RKO (cell line): ENCODE measurements at regions not wholly inside any gene's neighbourhood (a gene's known extent, or its start where the extent isn't known, plus 50 kb on each side); places are given as distances from the start of the nearest gene placed in this dataset.
"Not testable (repeated sequence)": the region's sequence is repeated elsewhere in the genome, so short reads cannot be mapped to it uniquely, and the experiment has no call there.

Experiments used
- DNase-seq: peaks from one replicate; pipeline ENCODE4 v3.0.0-alpha.2; 2016; ENCODE audit warnings: low spot score

DNA sequence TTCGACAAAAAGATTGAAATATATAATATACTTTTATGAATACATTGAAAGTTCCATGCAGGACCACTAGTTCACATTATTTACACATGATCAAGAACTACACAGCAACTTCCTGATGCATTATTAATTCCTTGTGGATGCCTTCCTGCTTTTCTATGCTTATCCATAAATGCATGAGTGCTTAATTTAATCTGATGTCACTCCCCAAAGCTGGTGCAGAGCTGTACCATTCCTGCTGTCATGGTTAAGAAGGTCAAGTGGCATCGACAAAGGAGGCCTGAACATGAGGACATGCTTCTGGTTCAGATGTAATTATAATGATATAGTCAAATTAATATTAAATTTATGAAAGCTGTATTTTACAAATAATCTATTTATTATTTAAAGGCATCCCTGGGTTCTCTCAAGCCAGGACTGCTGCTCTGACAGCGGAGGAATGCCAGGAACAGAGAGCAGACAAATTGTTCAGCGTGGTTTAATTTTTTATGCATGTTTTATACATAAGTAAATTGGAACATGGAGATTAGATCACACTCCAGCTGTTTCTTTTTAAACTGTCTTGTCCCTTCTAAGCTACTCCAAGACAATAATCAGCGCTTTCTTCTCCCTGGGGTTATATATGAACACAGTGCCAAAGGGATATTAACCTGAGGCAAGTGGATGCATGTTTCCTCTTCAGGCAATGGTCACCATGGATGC, 307.3 kb upstream of the CNTNAP5 start:
- no peak for DNase-seq

GRCh38 chr2:123720760-123721159, 304.3 kb upstream of the CNTNAP5 start:
- DNase-seq: no peak

DNA sequence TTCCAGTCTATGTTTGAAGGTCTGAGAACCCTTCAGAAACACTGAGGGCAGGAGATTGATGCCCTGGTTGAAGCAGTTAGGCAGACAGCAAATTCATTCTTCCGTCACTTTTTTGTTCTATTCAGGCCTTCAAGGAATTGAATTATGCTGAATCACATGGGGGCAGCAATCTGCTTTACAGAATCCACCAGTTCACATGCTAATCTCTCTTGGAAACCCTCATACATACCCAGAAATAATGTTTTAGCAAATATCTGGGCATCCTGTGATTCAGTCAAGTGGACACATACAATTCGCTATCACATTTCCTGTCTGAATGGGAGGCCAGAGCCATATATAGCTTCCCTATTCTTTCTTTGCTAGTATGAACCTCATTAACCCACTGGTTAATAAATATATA, 301.4 kb upstream of the CNTNAP5 start:
- no peak for DNase-seq

- DNase-seq: no peak
These were observed 292.5 kb upstream of the CNTNAP5 start for GRCh38 chr2:123732563-123732962.

- no peak for DNase-seq
These were observed 287.7 kb upstream of the CNTNAP5 start for GRCh38 chr2:123737371-123737770.

DNA sequence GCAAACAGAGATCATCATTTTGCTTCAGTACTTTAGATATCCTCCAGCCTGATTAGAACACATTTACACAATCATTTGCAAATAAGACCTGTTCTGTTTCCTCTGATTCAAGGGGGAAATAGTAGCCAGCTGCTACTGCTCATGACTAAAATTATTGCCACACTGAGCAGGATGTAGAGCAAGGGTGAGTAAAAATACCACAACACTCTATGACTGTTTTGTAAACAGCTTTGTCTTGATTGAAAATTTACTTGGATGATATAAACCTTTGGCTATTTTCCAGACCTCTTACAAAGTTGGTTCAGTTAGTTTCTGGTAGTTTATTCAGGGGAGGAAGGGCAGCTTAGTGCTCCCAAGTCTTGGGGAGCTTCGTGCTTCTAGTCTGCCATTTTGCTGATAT, 286.4 kb upstream of the CNTNAP5 start:
- DNase-seq: no peak

- DNase-seq: no peak
These were observed 279.1 kb upstream of the CNTNAP5 start for GRCh38 chr2:123746006-123746405.

DNA sequence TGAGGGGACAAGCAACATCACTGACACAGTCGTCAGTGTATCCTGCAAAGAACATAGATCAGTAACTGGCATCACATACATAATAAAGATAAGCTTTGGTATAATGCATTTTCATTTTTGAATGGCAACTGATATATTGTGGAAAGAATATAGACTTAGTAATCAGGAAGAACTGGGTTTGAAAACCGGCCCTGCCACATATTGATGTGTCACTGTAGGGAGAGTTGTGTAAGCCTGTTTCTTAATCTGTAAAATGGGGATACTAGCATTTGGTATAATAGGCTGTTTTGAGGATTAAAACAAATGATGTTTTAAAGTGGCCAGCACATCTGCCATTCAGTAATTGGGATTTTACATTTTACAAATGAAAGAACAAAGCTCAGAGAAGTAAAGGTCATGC, 277.8 kb upstream of the CNTNAP5 start:
- no peak for DNase-seq

DNA sequence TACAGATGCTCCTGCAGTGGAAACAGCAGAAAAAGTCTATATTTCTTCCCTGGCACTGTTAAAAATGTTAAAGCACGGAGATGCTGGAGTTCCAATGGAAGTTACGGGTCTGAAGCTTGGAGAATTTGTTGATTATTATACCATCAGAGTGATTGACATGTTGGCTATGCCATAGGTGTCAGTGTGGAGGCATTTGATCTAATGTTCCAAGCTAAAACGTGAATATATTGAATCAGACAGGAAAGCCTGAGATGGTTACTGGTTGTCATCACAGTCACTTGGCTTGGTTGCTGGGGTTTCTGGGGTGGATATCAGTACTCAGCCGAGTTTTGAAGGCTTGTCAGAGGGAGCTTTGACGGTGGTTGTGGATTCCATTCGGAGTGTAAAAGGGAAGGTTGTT, 262.9 kb upstream of the CNTNAP5 start:
- no peak for DNase-seq

GRCh38 chr2:123768233-123768632, 256.9 kb upstream of the CNTNAP5 start:
- no peak for DNase-seq

- DNase-seq: no peak
These were observed 256.1 kb upstream of the CNTNAP5 start for GRCh38 chr2:123769001-123769400.

DNA sequence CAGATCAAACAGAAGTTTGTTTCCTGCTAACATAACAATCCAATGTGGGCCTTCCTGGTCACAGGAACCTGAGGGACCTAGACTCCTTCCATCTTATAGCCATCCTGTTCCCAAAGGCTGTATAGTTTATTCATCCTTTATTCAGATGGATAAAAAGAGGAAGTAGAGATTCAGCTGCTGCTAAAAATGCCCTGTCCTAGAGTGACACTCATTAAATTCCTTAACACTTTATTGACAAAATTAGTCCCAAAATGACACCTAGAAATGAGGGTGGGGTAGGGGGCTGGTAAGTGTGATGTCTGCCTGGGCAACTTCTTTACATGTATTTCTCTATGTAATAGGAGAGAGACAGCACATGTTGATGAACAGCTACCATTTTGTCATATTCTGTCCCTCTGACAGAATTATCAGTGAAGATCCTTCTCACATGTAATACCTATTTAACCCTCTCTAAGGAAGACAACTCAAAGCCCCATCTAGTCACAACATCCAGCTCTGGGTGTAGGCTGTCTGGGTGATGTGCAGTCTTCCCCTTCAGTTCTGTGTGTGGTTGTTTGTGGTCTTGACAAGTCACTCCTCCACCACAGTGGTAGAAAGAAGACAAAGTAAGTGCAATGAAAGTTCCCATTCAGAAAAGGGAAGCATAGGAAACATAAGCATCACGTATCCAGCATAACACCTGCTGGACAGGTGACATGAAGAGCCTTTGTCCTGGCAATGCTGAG, 253.9 kb upstream of the CNTNAP5 start:
- no peak for DNase-seq

DNA sequence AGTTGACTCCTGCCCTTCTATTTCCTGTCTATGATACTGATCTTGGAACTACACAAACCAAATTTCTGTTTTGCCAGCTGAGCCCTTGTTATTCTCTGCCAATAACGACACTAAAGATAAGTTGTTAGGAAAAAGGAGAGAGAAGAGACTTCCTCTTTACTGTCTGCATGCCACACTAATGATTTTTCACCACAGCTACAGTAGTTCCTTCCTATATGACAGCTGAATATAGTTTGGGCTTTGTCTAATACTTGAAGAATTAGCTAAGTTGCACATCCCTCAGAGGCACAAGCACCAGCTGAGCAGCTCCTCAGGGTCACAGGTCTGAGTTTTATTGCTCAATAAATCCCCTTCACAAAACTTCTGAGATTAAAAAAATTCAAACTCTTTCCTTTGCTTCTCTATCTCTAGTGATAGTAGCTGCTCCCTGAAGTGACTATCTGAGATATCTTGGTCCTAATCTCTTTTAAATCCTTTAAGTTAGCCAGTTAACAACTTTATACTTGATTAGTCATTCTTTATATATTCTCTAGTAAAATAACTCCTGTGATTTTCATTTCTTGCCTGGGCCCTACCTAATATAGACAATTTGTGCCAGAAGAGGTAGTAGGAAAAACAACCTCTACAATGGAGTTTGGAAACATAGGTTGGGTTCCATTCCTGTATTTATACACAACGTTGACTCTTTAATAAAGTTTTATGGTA, 253.0 kb upstream of the CNTNAP5 start:
- no peak for DNase-seq

DNA sequence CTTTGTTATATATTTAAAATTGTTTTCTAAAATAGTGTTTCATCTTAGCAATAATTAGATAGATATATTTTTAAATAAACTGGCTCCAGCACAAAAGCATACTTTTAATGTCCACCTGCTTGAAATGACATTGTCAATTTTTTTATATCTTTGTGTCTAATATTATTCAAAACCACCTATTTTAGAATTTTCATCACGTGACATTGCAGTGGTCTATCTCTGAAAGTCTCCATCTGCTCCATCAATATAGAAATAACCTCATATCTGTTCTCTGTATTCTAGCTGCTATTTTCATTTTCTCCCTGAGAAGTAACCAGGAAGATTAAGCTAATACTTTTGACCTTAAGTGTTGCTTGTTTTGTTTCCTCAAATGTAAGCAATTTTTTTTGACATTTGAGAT, 248.0 kb upstream of the CNTNAP5 start:
- no peak for DNase-seq

DNA sequence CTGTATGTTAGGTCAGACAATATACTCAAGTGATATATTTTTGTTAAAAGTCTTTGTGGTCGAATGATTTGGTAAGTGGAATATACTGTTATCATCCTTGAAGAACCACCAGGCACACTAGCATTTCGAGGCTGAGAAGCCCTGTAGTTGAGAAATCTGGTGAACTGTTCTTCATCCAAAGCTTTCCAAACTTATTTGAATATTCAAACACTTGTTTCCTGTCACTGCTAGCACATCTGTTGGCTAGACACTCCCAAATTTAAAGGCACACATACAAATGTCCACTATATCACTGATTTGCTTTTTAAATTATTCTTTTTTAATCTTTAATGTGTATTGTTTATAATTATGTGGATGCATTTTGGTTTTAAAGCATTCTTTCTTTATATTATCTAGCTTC, 241.9 kb upstream of the CNTNAP5 start:
- DNase-seq: no peak

GRCh38 chr2:123785332-123785731, 239.8 kb upstream of the CNTNAP5 start:
- no peak for DNase-seq

- no peak for DNase-seq
These were observed 233.9 kb upstream of the CNTNAP5 start for GRCh38 chr2:123791207-123791606.

DNA sequence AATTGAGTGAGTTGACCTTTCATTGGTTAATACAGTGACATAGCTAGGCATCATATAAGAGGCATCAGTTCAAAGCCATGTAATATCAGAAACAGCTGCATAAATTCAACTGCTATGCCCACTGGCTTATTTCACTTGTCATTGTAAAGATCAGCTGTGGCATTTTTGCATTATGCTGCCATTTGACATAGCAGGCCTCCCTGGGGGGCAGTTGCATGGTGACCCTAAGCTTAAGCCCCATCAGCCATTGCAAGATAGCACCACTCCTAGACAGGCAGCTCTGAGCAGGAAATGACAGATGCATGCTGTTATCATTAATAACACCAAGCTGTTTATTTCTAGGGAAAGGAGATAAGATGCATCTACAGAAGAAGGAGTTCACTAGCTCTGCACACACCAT, 233.4 kb upstream of the CNTNAP5 start:
- DNase-seq: no peak

DNA sequence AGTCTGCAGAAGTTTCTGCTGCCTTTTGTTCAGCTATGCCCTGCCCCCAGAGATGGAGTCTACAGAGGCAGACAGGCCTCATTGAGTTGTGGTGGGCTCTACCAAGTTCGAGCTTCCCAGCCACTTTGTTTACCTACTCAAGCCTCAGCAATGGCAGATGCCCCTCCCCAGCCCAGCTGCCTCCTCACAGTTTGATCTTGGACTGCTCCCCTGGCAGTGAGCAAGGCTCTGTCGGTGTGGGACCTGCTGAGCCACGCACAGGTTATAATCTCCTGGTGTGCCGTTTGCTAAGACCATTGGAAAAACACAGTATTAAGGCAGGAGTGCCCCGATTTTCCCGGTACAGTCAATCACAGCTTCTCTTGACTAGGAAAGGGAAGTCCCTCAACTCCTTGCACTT, 221.0 kb upstream of the CNTNAP5 start:
- not testable (repeated sequence) for DNase-seq

- not testable (repeated sequence) for DNase-seq
These were observed 219.3 kb upstream of the CNTNAP5 start for GRCh38 chr2:123805746-123806145.

DNA sequence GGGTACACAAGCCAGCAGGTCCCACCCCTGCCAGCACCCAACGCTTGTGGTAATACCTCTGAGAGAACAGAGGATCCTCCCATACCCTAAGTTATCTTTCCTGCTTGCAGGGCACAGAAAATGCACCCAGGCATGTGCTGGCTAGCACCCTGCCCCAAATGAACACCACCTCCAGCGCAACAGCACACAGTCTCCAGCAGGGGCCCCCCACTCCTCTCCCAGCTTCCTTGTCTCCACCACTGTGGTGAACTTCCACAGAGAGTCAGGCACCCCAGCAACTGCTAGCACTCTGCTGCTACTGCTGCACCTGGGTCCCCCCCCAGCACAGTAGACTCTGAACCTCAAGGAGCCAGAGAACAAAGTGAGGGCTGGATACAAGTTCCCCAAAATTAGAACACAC, 216.8 kb upstream of the CNTNAP5 start:
- DNase-seq: no peak

DNA sequence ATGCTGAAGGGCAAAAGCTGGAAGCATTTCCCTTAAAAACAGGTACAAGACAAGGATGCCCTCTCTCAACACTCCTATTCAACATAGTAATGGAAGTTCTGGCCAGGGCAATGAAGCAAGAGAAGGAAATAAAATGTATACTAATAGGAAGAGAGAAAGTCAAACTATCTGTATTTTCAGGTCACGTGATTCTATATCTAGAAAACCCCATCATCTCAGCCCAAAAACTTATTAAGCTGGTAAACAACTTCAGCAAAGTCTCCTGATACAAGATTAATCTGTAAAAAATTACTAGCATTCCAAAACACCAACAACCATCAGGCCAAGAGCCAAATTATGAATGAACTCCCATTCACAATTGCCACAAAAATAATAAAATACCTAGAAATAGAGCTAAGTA, 213.2 kb upstream of the CNTNAP5 start:
- DNase-seq: no peak

DNA sequence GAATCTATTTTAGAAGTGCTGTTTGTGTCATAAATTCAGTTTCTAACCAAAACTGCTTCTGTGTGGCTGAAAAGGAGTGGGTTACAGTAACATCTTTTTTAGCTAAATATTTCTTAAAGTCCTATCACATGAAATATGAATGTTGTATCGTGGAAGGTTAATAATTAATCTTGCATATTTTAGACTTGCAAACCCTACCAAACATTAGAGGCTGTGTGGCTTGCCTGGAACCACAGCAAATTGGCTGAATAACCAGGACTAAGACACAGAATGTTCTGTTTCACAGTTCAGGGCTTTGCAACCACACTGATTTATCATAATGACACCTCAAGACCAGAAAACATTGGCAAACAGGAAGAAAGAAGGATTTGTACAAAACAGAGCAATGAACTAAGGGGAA, 208.9 kb upstream of the CNTNAP5 start:
- no peak for DNase-seq
